Lung (tissue), 11 donors: ENCODE measurements at regions not wholly inside any gene's neighbourhood (a gene's known extent, or its start where the extent isn't known, plus 50 kb on each side); places are given as distances from the start of the nearest gene placed in this dataset.

Experiments
- ATAC-seq: fragments of 200-7000 bp; cut with Tn5 transposase; one replicate; pipeline ENCODE4 v1.9.1; 2020; ENCODE audit warnings: moderate number of reproducible peaks; ENCODE audit not compliant: insufficient read depth, low FRiP score
- DNase-seq, 3 donors: peaks; one replicate each; pipeline ENCODE4 v3.0.0-alpha.2; 2013 to 2017
- H3K27ac ChIP-seq, 2 donors: one replicate each; pipeline ENCODE4 v1.5.1; 2013; ENCODE audit warnings: mild to moderate bottlenecking in 2 of 2, moderate library complexity in 2 of 2, control low read depth in 1 of 2, inconsistent platforms in 1 of 2, low read depth in 1 of 2, low read length in 1 of 2
- H3K27me3 ChIP-seq, 3 donors: one replicate each; pipeline ENCODE4 v1.5.1; 2013; ENCODE audit warnings: low read length in 2 of 3; ENCODE audit not compliant: control insufficient read depth in 3 of 3, insufficient read depth in 3 of 3
- H3K36me3 ChIP-seq, 4 donors: one replicate each; pipeline ENCODE4 v1.5.1; 2013; ENCODE audit warnings: low read length in 4 of 4, mild to moderate bottlenecking in 1 of 4, moderate library complexity in 1 of 4; ENCODE audit not compliant: control insufficient read depth in 4 of 4, insufficient read depth in 4 of 4
- H3K4me1 ChIP-seq, 5 donors: one replicate each; pipeline ENCODE4 v1.5.1; 2013; ENCODE audit warnings: low read length in 5 of 5, mild to moderate bottlenecking in 2 of 5, moderate library complexity in 1 of 5; ENCODE audit not compliant: control insufficient read depth in 5 of 5, insufficient read depth in 5 of 5
- H3K4me3 ChIP-seq: one replicate; pipeline ENCODE4 v1.5.1; 2013; ENCODE audit warnings: mild to moderate bottlenecking, control low read depth, moderate library complexity
- H3K9ac ChIP-seq, 2 donors: one replicate each; pipeline ENCODE4 v1.5.1; 2013; ENCODE audit warnings: low read length in 2 of 2, control low read depth in 1 of 2; ENCODE audit not compliant: insufficient read depth in 1 of 2
- H3K9me3 ChIP-seq, 4 donors: one replicate each; pipeline ENCODE4 v1.5.1; 2013; ENCODE audit warnings: low read length in 3 of 4, mild to moderate bottlenecking in 1 of 4, moderate library complexity in 1 of 4; ENCODE audit not compliant: control insufficient read depth in 4 of 4, insufficient read depth in 3 of 4
- WGBS, 2 donors: extraction: QIAGEN DNeasy Blood & Tissue Kit; methylation state at CpG; one replicate each; pipeline ENCODE4 v1.1.7; 2013; 5-methylcytosine and 5-hydroxymethylcytosine counted together
- TF ChIP-seq, protein P1 (sequence below): IDR thresholded peaks from 2 replicates; pipeline ENCODE4 v1.5.1; 2012; ENCODE audit warnings: mild to moderate bottlenecking; ENCODE audit errors: control extremely low read depth, extremely low read depth
- donor health status: control.
- donor health status: control.
- donor health status: Bipolar disorder and iron deficiency.
- donor health status: healthy.
- donor health status: DM: yes; HTN: yes; CAD: no.

- WGBS, 2 donors, result 78 to 93% methylated on average over 1 of the region's 1 CpG
- Histone ChIP-seq H3K9me3 (peaks cover 0 to 1% (median 0%) of the 10 kb centered on the region in 4 donors), H3K27me3 (no peaks in the 10 kb centered on the region), H3K27ac (no peak overlapping the region), H3K36me3 (no peaks in the 10 kb centered on the region), H3K4me1 (peaks cover 0 to 13% (median 0%) of the 10 kb centered on the region in 5 donors), H3K4me3 (no peak overlapping the region), H3K9ac (no peak overlapping the region)
- ATAC-seq, result no peak
- TF ChIP-seq, protein P1, sequence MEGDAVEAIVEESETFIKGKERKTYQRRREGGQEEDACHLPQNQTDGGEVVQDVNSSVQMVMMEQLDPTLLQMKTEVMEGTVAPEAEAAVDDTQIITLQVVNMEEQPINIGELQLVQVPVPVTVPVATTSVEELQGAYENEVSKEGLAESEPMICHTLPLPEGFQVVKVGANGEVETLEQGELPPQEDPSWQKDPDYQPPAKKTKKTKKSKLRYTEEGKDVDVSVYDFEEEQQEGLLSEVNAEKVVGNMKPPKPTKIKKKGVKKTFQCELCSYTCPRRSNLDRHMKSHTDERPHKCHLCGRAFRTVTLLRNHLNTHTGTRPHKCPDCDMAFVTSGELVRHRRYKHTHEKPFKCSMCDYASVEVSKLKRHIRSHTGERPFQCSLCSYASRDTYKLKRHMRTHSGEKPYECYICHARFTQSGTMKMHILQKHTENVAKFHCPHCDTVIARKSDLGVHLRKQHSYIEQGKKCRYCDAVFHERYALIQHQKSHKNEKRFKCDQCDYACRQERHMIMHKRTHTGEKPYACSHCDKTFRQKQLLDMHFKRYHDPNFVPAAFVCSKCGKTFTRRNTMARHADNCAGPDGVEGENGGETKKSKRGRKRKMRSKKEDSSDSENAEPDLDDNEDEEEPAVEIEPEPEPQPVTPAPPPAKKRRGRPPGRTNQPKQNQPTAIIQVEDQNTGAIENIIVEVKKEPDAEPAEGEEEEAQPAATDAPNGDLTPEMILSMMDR, result no peak
- DNase-seq, result no peak
Observed at GRCh38 chr5:57349214-57349613, 133.4 kb downstream of the ACTBL2 start.

GRCh38 chr5:57348376-57349140 lies 134.1 kb downstream of the ACTBL2 start:
- no peak overlapping the region for H3K27ac ChIP-seq
- DNase-seq, result peak in 2 of 3 donors; percentile 55 to 80
- TF ChIP-seq, protein P1, result no peak
- H3K4me1 ChIP-seq, result peaks cover 0 to 13% (median 0%) of the 10 kb centered on the region in 5 donors
- 57 to 75% methylated on average over 7 of the region's 7 CpGs for WGBS, 2 donors
- no peaks in the 10 kb centered on the region for H3K36me3 ChIP-seq
- ATAC-seq, result no peak
- H3K4me3 ChIP-seq, result no peak overlapping the region
- H3K9ac ChIP-seq, result no peak overlapping the region
- H3K27me3 ChIP-seq, result no peaks in the 10 kb centered on the region
- peaks cover 0 to 1% (median 0%) of the 10 kb centered on the region in 4 donors for H3K9me3 ChIP-seq

DNA sequence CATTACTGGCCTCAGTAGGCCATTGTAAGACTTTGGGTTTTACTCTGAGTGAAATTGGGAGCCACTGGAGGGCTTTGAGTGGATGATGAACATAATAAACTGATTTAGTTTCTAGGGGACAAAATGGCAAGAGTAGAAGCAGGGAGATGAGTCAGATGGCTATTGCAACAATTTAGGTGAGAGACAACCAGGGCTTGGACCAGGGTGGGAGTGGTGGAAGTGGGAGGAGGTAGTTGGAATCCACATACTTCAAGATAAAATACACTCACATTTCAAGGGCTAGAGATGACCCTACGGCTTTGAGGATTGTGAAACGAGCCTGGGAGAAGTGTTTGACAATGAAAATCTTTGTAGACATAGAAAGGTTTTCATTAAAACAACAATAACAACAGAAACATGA lies 136.3 kb downstream of the ACTBL2 start:
- peaks cover 0 to 1% (median 0%) of the 10 kb centered on the region in 4 donors for H3K9me3 ChIP-seq
- 77 to 88% methylated on average over 2 of the region's 2 CpGs for WGBS, 2 donors

More for the DNA sequence above, 136.3 kb downstream of the ACTBL2 start:
- H3K27me3 ChIP-seq, result no peaks in the 10 kb centered on the region
- H3K4me3 ChIP-seq, result no peak overlapping the region
- peaks cover 0 to 13% (median 0%) of the 10 kb centered on the region in 5 donors for H3K4me1 ChIP-seq
- no peak for DNase-seq
- TF ChIP-seq, protein P1, result no peak
- ATAC-seq, result no peak
- no peaks in the 10 kb centered on the region for H3K36me3 ChIP-seq
- no peak overlapping the region for H3K9ac ChIP-seq
- no peak overlapping the region for H3K27ac ChIP-seq
